B cell (primary cell): ENCODE measurements at regions not wholly inside any gene's neighbourhood (a gene's known extent, or its start where the extent isn't known, plus 50 kb on each side); places are given as distances from the start of the nearest gene placed in this dataset.

Experiments
- CTCF ChIP-seq: fragments of 200-600 bp; IDR thresholded peaks from one replicate; pipeline ENCODE4 v1.8.0; 2022; ENCODE audit warnings: antibody characterized with exemption, mild to moderate bottlenecking
- EZH2 ChIP-seq: IDR thresholded peaks from 2 replicates; pipeline ENCODE4 v1.6.1; 2012; ENCODE audit warnings: borderline replicate concordance, low read depth, mild to moderate bottlenecking, moderate library complexity, low read length; ENCODE audit not compliant: insufficient read depth, poor library complexity, severe bottlenecking

GRCh38 chr11:109554951-109555350 lies 133.0 kb downstream of the C11orf87 start:
- TF ChIP-seq CTCF (no peak), EZH2 (no peak)
